ENCODE measurements at regions not wholly inside any gene's neighbourhood (a gene's known extent, or its start where the extent isn't known, plus 50 kb on each side); places are given as distances from the start of the nearest gene placed in this dataset.
"Not testable (repeated sequence)": the region's sequence is repeated elsewhere in the genome, so short reads cannot be mapped to it uniquely, and the experiment has no call there.

GRCh38 chr15:22258009-22258397, 177.7 kb downstream of the OR4M2 start:
- TF ChIP-seq Cebpa-rat (IDR thresholded peaks at IDR 0.05) = no peak
- Histone ChIP-seq H3K9me3 (peaks cover 31% of the 10 kb centered on the region), H3K27ac (no peak overlapping the region), H3K4me3 (no peak overlapping the region), H4K20me1 (no peaks in the 10 kb centered on the region), H3K4me2 (no peak overlapping the region), H3K4me1 (peaks cover 26% of the 10 kb centered on the region), H3K27me3 (no peaks in the 10 kb centered on the region), H3K36me3 (no peaks in the 10 kb centered on the region), H3K9ac (no peak overlapping the region)

- no peak overlapping the region for H3K4me2 ChIP-seq
- H3K9ac ChIP-seq = no peak overlapping the region
- TF ChIP-seq Cebpa-rat (IDR thresholded peaks at IDR 0.05) = no peak
- no peak overlapping the region for H3K4me3 ChIP-seq
- H3K36me3 ChIP-seq = no peaks in the 10 kb centered on the region
- peaks cover 21% of the 10 kb centered on the region for H3K4me1 ChIP-seq
- no peak overlapping the region for H3K27ac ChIP-seq
- H3K27me3 ChIP-seq = no peaks in the 10 kb centered on the region
- H3K9me3 ChIP-seq = peaks cover 31% of the 10 kb centered on the region
- H4K20me1 ChIP-seq = no peaks in the 10 kb centered on the region
Measured at GRCh38 chr15:22258398-22259150, 178.2 kb downstream of the OR4M2 start.

GRCh38 chr15:22259151-22259750, 178.9 kb downstream of the OR4M2 start:
- not testable (repeated sequence) for H3K9ac ChIP-seq, H3K27me3 ChIP-seq, H3K4me2 ChIP-seq, H4K20me1 ChIP-seq, H3K36me3 ChIP-seq, H3K27ac ChIP-seq, H3K4me3 ChIP-seq
- peaks cover 14% of the 10 kb centered on the region for H3K4me1 ChIP-seq
- H3K9me3 ChIP-seq = peaks cover 31% of the 10 kb centered on the region

- no peak overlapping the region for H3K4me3 ChIP-seq
Measured at GRCh38 chr15:22259881-22260421, 179.6 kb downstream of the OR4M2 start.

GRCh38 chr15:22262613-22263020, 182.3 kb downstream of the OR4M2 start:
- H3K4me1 ChIP-seq = peaks cover 4% of the 10 kb centered on the region; the same call in 1 of the 2 replicates
- no peak overlapping the region for H3K4me2 ChIP-seq
- no peak overlapping the region for H3K4me3 ChIP-seq

More at GRCh38 chr15:22259881-22260421, 179.6 kb downstream of the OR4M2 start:
- no peak overlapping the region for H3K27ac ChIP-seq
- no peaks in the 10 kb centered on the region for H3K36me3 ChIP-seq
- no peaks in the 10 kb centered on the region for H3K27me3 ChIP-seq
- H4K20me1 ChIP-seq = no peaks in the 10 kb centered on the region
- TF ChIP-seq Cebpa-rat (IDR thresholded peaks at IDR 0.05) = no peak
- H3K9me3 ChIP-seq = peaks cover 31% of the 10 kb centered on the region
- H3K4me2 ChIP-seq = no peak overlapping the region
- H3K9ac ChIP-seq = no peak overlapping the region
- peaks cover 7% of the 10 kb centered on the region for H3K4me1 ChIP-seq

GRCh38 chr15:22263738-22264137, 183.4 kb downstream of the OR4M2 start:
- Histone ChIP-seq H3K36me3 (no peaks in the 10 kb centered on the region), H3K9ac (no peak overlapping the region), H3K4me3 (no peak overlapping the region), H3K27ac (no peak overlapping the region), H3K9me3 (peaks cover 5% of the 10 kb centered on the region), H3K27me3 (no peaks in the 10 kb centered on the region), H3K4me1 (peaks cover 11% of the 10 kb centered on the region), H3K4me2 (no peak overlapping the region), H4K20me1 (no peaks in the 10 kb centered on the region)
- TF ChIP-seq Cebpa-rat (IDR thresholded peaks at IDR 0.05) = no peak

More at GRCh38 chr15:22262613-22263020, 182.3 kb downstream of the OR4M2 start:
- H3K27me3 ChIP-seq = no peaks in the 10 kb centered on the region
- peaks cover 14% of the 10 kb centered on the region for H3K9me3 ChIP-seq
- H3K27ac ChIP-seq = no peak overlapping the region
- no peak overlapping the region for H3K9ac ChIP-seq
- no peaks in the 10 kb centered on the region for H3K36me3 ChIP-seq
- TF ChIP-seq Cebpa-rat (IDR thresholded peaks at IDR 0.05) = no peak
- H4K20me1 ChIP-seq = no peaks in the 10 kb centered on the region

GRCh38 chr15:22264272-22264671, 183.9 kb downstream of the OR4M2 start:
- not testable (repeated sequence) for H3K36me3 ChIP-seq, H4K20me1 ChIP-seq, H3K27ac ChIP-seq, H3K9me3 ChIP-seq, H3K4me2 ChIP-seq, H3K9ac ChIP-seq, H3K27me3 ChIP-seq, H3K4me3 ChIP-seq
- H3K4me1 ChIP-seq = peaks cover 16% of the 10 kb centered on the region

GRCh38 chr15:22265056-22265945, 185.0 kb downstream of the OR4M2 start:
- TF ChIP-seq Cebpa-rat (IDR thresholded peaks at IDR 0.05) = no peak
- no peak overlapping the region for H3K27ac ChIP-seq

GRCh38 chr15:22265970-22266369, 185.6 kb downstream of the OR4M2 start:
- H3K27me3 ChIP-seq = no peaks in the 10 kb centered on the region
- no peak for TF ChIP-seq Cebpa-rat (IDR thresholded peaks at IDR 0.05)

More at GRCh38 chr15:22265056-22265945, 185.0 kb downstream of the OR4M2 start:
- no peak overlapping the region for H3K4me2 ChIP-seq
- no peaks in the 10 kb centered on the region for H4K20me1 ChIP-seq
- no peaks in the 10 kb centered on the region for H3K27me3 ChIP-seq
- no peaks in the 10 kb centered on the region for H3K36me3 ChIP-seq
- H3K4me3 ChIP-seq = no peak overlapping the region
- no peaks in the 10 kb centered on the region for H3K9me3 ChIP-seq
- H3K4me1 ChIP-seq = peaks cover 16% of the 10 kb centered on the region
- no peak overlapping the region for H3K9ac ChIP-seq

More at GRCh38 chr15:22265970-22266369, 185.6 kb downstream of the OR4M2 start:
- Histone ChIP-seq H3K4me1 (peaks cover 16% of the 10 kb centered on the region), H3K4me2 (no peak overlapping the region), H3K9ac (no peak overlapping the region), H4K20me1 (no peaks in the 10 kb centered on the region), H3K27ac (no peak overlapping the region), H3K4me3 (no peak overlapping the region), H3K36me3 (no peaks in the 10 kb centered on the region), H3K9me3 (no peaks in the 10 kb centered on the region)

Measured in BLaER1 (cell line).